GM23338 (cell line): ENCODE measurements at regions not wholly inside any gene's neighbourhood (a gene's known extent, or its start where the extent isn't known, plus 50 kb on each side); places are given as distances from the start of the nearest gene placed in this dataset.
"Not testable (repeated sequence)": the region's sequence is repeated elsewhere in the genome, so short reads cannot be mapped to it uniquely, and the experiment has no call there.

ENCODE experiments used
- ATAC-seq: fragments of 200-7000 bp; cut with Tn5 transposase; 3 replicates; pipeline ENCODE4 v1.9.1; 2020
- DNase-seq: peaks from one replicate; pipeline ENCODE4 v3.0.0-alpha.2; 2015; ENCODE audit warnings: low spot score
- H2AFZ ChIP-seq: fragments of 200-600 bp; sonication (generic); 2 replicates; pipeline ENCODE4 v1.8.0; 2016; ENCODE audit warnings: antibody characterized with exemption, mild to moderate bottlenecking, moderate library complexity
- H3F3A ChIP-seq: fragments of 200-600 bp; sonication (generic); replicated peaks from 2 replicates; pipeline ENCODE4 v1.8.0; 2017; ENCODE audit warnings: antibody characterized with exemption, mixed run types, low read depth
- H3K27ac ChIP-seq: fragments of 200-600 bp; sonication (generic); 2 replicates; pipeline ENCODE4 v1.6.1; 2016; ENCODE audit warnings: low read depth
- H3K27me3 ChIP-seq: fragments of 200-600 bp; sonication (generic); 2 replicates; pipeline ENCODE4 v1.8.0; 2016; ENCODE audit warnings: mild to moderate bottlenecking, mixed run types, moderate library complexity; ENCODE audit not compliant: insufficient read depth
- H3K36me3 ChIP-seq: fragments of 200-600 bp; sonication (generic); 2 replicates; pipeline ENCODE4 v1.8.0; 2016; ENCODE audit warnings: mild to moderate bottlenecking; ENCODE audit not compliant: insufficient read depth
- H3K4me1 ChIP-seq: fragments of 200-600 bp; sonication (generic); 2 replicates; pipeline ENCODE4 v1.8.0; 2016; ENCODE audit warnings: mild to moderate bottlenecking, moderate library complexity; ENCODE audit not compliant: insufficient read depth
- H3K4me2 ChIP-seq: fragments of 200-600 bp; sonication (generic); 2 replicates; pipeline ENCODE4 v1.7.1; 2017; ENCODE audit warnings: mixed run types
- H3K4me3 ChIP-seq: fragments of 200-600 bp; sonication (generic); 2 replicates; pipeline ENCODE4 v1.6.1; 2016; ENCODE audit warnings: mixed run types
- H3K79me2 ChIP-seq: fragments of 200-600 bp; sonication (generic); replicated peaks from 2 replicates; pipeline ENCODE4 v1.8.0; 2017; ENCODE audit warnings: mild to moderate bottlenecking; ENCODE audit not compliant: insufficient read depth
- H3K9me2 ChIP-seq: fragments of 200-600 bp; sonication (generic); 2 replicates; pipeline ENCODE4 v1.8.0; 2017; ENCODE audit not compliant: insufficient read depth
- H4K20me1 ChIP-seq: fragments of 200-600 bp; sonication (generic); replicated peaks from 2 replicates; pipeline ENCODE4 v1.8.0; 2017; ENCODE audit warnings: mild to moderate bottlenecking; ENCODE audit not compliant: insufficient read depth
- H3K27ac Mint-ChIP-seq: 2 replicates; pipeline ENCODE4 v1.8.0; 2020; ENCODE audit warnings: inconsistent platforms, mild to moderate bottlenecking, moderate library complexity, mixed read lengths
- H3K27me3 Mint-ChIP-seq: 3 replicates; pipeline ENCODE4 v1.8.0; 2022; ENCODE audit warnings: low read depth, mild to moderate bottlenecking, moderate library complexity, mixed read lengths, inconsistent platforms; ENCODE audit not compliant: insufficient read depth, poor library complexity
- H3K36me3 Mint-ChIP-seq: 3 replicates; pipeline ENCODE4 v1.8.0; 2021; ENCODE audit warnings: low read depth, mild to moderate bottlenecking, inconsistent platforms, moderate library complexity, mixed read lengths
- H3K4me1 Mint-ChIP-seq: 3 replicates; pipeline ENCODE4 v1.8.0; 2020; ENCODE audit warnings: mild to moderate bottlenecking, inconsistent platforms, mixed read lengths
- H3K4me3 Mint-ChIP-seq: 3 replicates; pipeline ENCODE4 v1.8.0; 2021; ENCODE audit warnings: moderate library complexity, mild to moderate bottlenecking, inconsistent platforms, mixed read lengths
- H3K9me3 Mint-ChIP-seq: 3 replicates; pipeline ENCODE4 v1.8.0; 2020; ENCODE audit warnings: moderate library complexity, mild to moderate bottlenecking, inconsistent platforms, mixed read lengths
- CREB1 ChIP-seq: fragments of 250-450 bp; sonication (Bioruptor Pico); IDR thresholded peaks from 2 replicates; pipeline ENCODE4 v1.5.0; 2020; ENCODE audit warnings: low read depth, mild to moderate bottlenecking, moderate library complexity
- ETS1 ChIP-seq: IDR thresholded peaks from 2 replicates; pipeline ENCODE4 v1.6.1; 2016; ENCODE audit warnings: antibody characterized with exemption
- EZH2 ChIP-seq: fragments of 200-600 bp; sonication (generic); IDR thresholded peaks from one replicate; pipeline ENCODE4 v1.8.0; 2017; ENCODE audit warnings: antibody characterized with exemption, mild to moderate bottlenecking, low read depth; ENCODE audit not compliant: unreplicated experiment
- EZH2phosphoT487 ChIP-seq: fragments of 200-600 bp; sonication (generic); IDR thresholded peaks from one replicate; pipeline ENCODE4 v1.8.1; 2018; ENCODE audit warnings: antibody characterized with exemption; ENCODE audit not compliant: unreplicated experiment
- JUNB ChIP-seq: IDR thresholded peaks from one replicate; pipeline ENCODE4 v1.6.1; 2016; ENCODE audit warnings: antibody characterized with exemption; ENCODE audit not compliant: unreplicated experiment
- NANOG ChIP-seq: IDR thresholded peaks from 2 replicates; pipeline ENCODE4 v1.6.1; 2016; ENCODE audit warnings: antibody characterized with exemption, borderline replicate concordance
- POLR2AphosphoS5 ChIP-seq: IDR thresholded peaks from 2 replicates; pipeline ENCODE4 v1.6.1; 2016; ENCODE audit warnings: antibody characterized with exemption, low read depth
- STAT1 ChIP-seq: IDR thresholded peaks from one replicate; pipeline ENCODE4 v1.6.1; 2016; ENCODE audit warnings: antibody characterized with exemption; ENCODE audit not compliant: unreplicated experiment
- ZNF114 ChIP-seq: fragments of 250-450 bp; sonication (Bioruptor Pico); IDR thresholded peaks from 2 replicates; pipeline ENCODE4 v1.5.0; 2020; ENCODE audit warnings: mild to moderate bottlenecking, moderate library complexity
- TF ChIP-seq, protein P1 (sequence below), 2 experiments: fragments of 200-600 bp in 1 of 2; sonication (generic) in 1 of 2; conservative IDR thresholded peaks; 2 replicates each; pipeline versions ENCODE4 v1.5.1 to v1.6.1; 2016 to 2017; ENCODE audit warnings: antibody characterized with exemption in 2 of 2, low read depth in 2 of 2, mild to moderate bottlenecking in 2 of 2, moderate library complexity in 1 of 2
- TF ChIP-seq, protein P2 (sequence below): IDR thresholded peaks from one replicate; pipeline ENCODE4 v1.6.1; 2018; ENCODE audit warnings: antibody characterized with exemption; ENCODE audit not compliant: unreplicated experiment

GRCh38 chr5:56753588-56753987 is 61.8 kb upstream of the MAP3K1 start:
- not testable (repeated sequence) for H3K27me3 Mint-ChIP-seq, H3K27ac ChIP-seq, ATAC-seq, H3K9me2 ChIP-seq, H3K4me1 Mint-ChIP-seq, H3K27me3 ChIP-seq, H3K36me3 ChIP-seq, H3K27ac Mint-ChIP-seq, H3K4me3 Mint-ChIP-seq, H3K4me1 ChIP-seq, H3K4me3 ChIP-seq, H4K20me1 ChIP-seq, H3K4me2 ChIP-seq, H3F3A ChIP-seq, H3K79me2 ChIP-seq, H2AFZ ChIP-seq, DNase-seq, H3K36me3 Mint-ChIP-seq
- H3K9me3 Mint-ChIP-seq: peaks cover 15% of the 10 kb centered on the region; the same call in 2 of the 3 replicates

GRCh38 chr5:56751572-56752313 is 63.6 kb upstream of the MAP3K1 start:
- H3K4me1 ChIP-seq: no peaks in the 10 kb centered on the region
- no peak overlapping the region for H3K4me3 ChIP-seq
- H3K9me2 ChIP-seq: peaks cover 4% of the 10 kb centered on the region; the same call in 1 of the 2 replicates
- H4K20me1 ChIP-seq: no peaks in the 10 kb centered on the region
- no peak for DNase-seq
- Mint-ChIP-seq H3K27ac (no peak overlapping the region), H3K9me3 (peaks cover 15% of the 10 kb centered on the region; the same call in 2 of the 3 replicates), H3K4me3 (no peak overlapping the region), H3K4me1 (no peaks in the 10 kb centered on the region), H3K27me3 (peaks cover 2% of the 10 kb centered on the region), H3K36me3 (no peaks in the 10 kb centered on the region)
- no peak for ATAC-seq
- no peak overlapping the region for H3K4me2 ChIP-seq
- no peak overlapping the region for H3K27ac ChIP-seq
- no peaks in the 10 kb centered on the region for H3K27me3 ChIP-seq
- H3F3A ChIP-seq: no peaks in the 10 kb centered on the region
- no peak overlapping the region for H2AFZ ChIP-seq
- no peaks in the 10 kb centered on the region for H3K36me3 ChIP-seq
- no peaks in the 10 kb centered on the region for H3K79me2 ChIP-seq
- TF ChIP-seq, protein P1, sequence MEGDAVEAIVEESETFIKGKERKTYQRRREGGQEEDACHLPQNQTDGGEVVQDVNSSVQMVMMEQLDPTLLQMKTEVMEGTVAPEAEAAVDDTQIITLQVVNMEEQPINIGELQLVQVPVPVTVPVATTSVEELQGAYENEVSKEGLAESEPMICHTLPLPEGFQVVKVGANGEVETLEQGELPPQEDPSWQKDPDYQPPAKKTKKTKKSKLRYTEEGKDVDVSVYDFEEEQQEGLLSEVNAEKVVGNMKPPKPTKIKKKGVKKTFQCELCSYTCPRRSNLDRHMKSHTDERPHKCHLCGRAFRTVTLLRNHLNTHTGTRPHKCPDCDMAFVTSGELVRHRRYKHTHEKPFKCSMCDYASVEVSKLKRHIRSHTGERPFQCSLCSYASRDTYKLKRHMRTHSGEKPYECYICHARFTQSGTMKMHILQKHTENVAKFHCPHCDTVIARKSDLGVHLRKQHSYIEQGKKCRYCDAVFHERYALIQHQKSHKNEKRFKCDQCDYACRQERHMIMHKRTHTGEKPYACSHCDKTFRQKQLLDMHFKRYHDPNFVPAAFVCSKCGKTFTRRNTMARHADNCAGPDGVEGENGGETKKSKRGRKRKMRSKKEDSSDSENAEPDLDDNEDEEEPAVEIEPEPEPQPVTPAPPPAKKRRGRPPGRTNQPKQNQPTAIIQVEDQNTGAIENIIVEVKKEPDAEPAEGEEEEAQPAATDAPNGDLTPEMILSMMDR (conservative IDR thresholded peaks at IDR 0.05; ENCODE audit: low read depth in 2 of 2): no peak
- no peak for TF ChIP-seq CREB1 (CRISPR knock-in tag)
- no peak for TF ChIP-seq POLR2AphosphoS5
- TF ChIP-seq EZH2phosphoT487: no peak
- no peak for TF ChIP-seq ZNF114 (CRISPR knock-in tag)
- no peak for TF ChIP-seq ETS1
- TF ChIP-seq JUNB: no peak
- TF ChIP-seq STAT1: no peak
- TF ChIP-seq, protein P2, sequence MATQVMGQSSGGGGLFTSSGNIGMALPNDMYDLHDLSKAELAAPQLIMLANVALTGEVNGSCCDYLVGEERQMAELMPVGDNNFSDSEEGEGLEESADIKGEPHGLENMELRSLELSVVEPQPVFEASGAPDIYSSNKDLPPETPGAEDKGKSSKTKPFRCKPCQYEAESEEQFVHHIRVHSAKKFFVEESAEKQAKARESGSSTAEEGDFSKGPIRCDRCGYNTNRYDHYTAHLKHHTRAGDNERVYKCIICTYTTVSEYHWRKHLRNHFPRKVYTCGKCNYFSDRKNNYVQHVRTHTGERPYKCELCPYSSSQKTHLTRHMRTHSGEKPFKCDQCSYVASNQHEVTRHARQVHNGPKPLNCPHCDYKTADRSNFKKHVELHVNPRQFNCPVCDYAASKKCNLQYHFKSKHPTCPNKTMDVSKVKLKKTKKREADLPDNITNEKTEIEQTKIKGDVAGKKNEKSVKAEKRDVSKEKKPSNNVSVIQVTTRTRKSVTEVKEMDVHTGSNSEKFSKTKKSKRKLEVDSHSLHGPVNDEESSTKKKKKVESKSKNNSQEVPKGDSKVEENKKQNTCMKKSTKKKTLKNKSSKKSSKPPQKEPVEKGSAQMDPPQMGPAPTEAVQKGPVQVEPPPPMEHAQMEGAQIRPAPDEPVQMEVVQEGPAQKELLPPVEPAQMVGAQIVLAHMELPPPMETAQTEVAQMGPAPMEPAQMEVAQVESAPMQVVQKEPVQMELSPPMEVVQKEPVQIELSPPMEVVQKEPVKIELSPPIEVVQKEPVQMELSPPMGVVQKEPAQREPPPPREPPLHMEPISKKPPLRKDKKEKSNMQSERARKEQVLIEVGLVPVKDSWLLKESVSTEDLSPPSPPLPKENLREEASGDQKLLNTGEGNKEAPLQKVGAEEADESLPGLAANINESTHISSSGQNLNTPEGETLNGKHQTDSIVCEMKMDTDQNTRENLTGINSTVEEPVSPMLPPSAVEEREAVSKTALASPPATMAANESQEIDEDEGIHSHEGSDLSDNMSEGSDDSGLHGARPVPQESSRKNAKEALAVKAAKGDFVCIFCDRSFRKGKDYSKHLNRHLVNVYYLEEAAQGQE: no peak
- no peak for TF ChIP-seq EZH2
- TF ChIP-seq NANOG: no peak
